GM12865 (cell line): ENCODE measurements at regions not wholly inside any gene's neighbourhood (a gene's known extent, or its start where the extent isn't known, plus 50 kb on each side); places are given as distances from the start of the nearest gene placed in this dataset.

ENCODE experiments used
- DNase-seq: peaks from one replicate; pipeline ENCODE4 v3.0.0; 2010; ENCODE audit warnings: low read depth
- H3K4me3 ChIP-seq: 2 replicates; pipeline ENCODE4 v1.5.1; 2011; ENCODE audit warnings: mild to moderate bottlenecking, low read depth, low read length, control low read depth
- CTCF ChIP-seq: IDR thresholded peaks from 2 replicates; pipeline ENCODE4 v1.5.1; 2011; ENCODE audit warnings: low read length, control low read depth, low read depth, inconsistent platforms; ENCODE audit not compliant: insufficient read depth; ENCODE audit errors: missing control alignments

DNA sequence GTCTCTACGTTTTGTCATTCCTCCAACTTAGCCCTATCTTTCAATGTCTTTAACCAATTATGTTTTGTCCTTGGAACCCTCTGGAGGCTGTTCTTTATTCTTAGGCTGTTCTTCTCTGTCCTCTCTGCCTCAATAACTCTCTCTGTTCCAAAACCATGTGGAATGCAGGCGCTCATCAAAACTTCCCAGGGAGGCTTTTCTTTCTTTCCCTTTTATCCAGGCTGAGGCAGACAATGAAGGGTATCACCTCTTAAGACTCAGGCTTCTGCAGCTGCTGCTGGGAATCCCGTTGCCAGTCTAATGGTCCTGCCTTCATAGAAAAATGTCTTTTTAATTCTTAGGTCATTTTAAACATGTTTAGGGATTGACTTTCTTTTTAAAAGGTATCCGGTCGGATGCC is 544.7 kb downstream of the CDH26 start:
- no peak for DNase-seq
- no peak for TF ChIP-seq CTCF
- H3K4me3 ChIP-seq: no peak overlapping the region

DNA sequence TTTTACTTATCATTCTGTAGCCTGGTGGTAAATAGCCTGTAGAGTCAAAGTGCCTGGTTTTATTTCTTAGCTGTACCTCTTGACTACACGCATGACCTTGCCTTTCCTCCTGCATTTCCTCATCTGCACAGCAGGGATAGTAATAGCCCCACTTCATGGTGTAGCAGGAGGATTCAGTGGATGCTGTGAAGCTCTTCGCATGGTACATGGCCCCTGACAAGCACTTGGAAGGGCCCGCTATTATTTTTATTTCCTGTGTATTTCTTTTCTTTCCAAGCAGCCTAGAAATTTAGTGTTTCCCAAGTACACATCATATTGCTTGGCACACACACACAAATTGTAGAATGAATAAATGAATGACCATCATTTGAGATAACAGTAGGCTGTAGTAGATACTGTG is 547.2 kb downstream of the CDH26 start:
- TF ChIP-seq CTCF: no peak
- H3K4me3 ChIP-seq: no peak overlapping the region
- DNase-seq: no peak

DNA sequence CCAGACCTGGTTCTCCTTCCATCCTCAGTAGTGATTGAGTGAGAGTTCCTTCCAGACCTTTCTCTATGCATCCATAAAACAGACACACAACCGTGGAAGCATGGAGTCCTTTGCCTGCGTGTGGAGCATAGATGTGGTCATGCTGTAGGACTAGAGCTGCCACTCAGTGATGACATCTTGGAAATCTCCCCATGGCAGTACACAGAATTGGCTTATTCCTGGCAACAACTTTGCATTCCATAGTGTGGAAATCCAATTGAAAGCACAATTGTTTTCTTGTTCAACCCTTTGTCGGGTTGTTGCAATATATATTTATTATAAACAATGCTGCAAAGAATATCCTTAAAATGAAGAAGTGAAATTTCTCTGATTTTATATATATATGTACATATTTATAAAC is 547.8 kb downstream of the CDH26 start:
- no peak overlapping the region for H3K4me3 ChIP-seq
- DNase-seq: no peak
- no peak for TF ChIP-seq CTCF

DNA sequence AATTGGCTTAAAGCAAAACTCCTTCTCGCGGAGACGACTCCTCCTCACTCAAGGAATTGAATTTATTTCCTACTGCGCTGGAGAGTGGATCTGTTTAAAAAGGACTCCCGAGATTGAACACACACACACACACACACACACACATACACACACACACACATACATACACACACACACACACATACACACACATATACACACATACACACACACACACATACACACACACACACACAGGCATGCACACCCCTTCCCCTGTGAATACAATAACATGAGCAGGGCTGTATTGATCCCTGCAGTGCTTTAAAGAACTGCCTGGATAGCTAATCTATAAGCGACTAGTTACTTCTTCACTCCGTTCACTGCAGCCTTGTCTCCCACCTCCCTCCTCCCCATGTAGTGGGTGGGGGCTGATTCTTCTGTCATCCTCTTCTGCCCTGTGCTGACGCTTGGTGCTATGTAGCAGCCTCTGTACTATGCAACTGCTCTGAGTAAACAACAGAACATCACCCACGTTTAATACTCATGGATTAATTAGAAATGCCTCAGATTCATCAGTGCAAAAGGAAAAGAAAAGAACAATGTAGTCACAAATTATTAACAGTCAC is 549.0 kb downstream of the CDH26 start:
- DNase-seq: no peak
- no peak for TF ChIP-seq CTCF
- no peak overlapping the region for H3K4me3 ChIP-seq

GRCh38 chr20:60509407-60509806 is 551.2 kb downstream of the CDH26 start:
- TF ChIP-seq CTCF: no peak
- no peak for DNase-seq

DNA sequence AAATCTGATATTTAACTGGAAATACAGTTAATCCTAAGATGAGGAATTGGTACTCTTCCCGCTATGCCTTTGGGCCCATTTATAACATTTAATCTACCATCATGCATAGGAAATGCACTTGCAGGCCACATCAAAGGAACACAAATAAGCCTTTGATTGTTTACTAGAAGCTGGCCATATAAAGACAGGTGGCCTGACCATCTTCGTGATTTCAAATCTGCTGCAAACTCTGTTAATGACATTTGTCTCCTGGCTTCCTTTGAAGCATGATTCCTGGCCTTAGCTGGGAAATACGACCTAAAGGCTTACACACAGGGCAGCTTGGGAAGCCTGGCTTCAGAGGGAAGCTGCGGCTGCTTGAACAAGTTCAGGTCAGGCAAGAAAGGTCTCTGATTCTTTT is 552.1 kb downstream of the CDH26 start:
- no peak overlapping the region for H3K4me3 ChIP-seq
- no peak for TF ChIP-seq CTCF
- DNase-seq: no peak

More at GRCh38 chr20:60509407-60509806, 551.2 kb downstream of the CDH26 start:
- no peak overlapping the region for H3K4me3 ChIP-seq

GRCh38 chr20:60512443-60512842 is 554.2 kb downstream of the CDH26 start:
- no peak for DNase-seq
- no peak overlapping the region for H3K4me3 ChIP-seq
- TF ChIP-seq CTCF: no peak
